Cardiac fibroblast (primary cell): ENCODE measurements at regions not wholly inside any gene's neighbourhood (a gene's known extent, or its start where the extent isn't known, plus 50 kb on each side); places are given as distances from the start of the nearest gene placed in this dataset.

ENCODE experiments used
- DNase-seq, 2 donors: peaks; one replicate each; pipeline versions ENCODE4 v3.0.0 to v3.0.0-alpha.2; 2010; ENCODE audit warnings: low read depth in 2 of 2
- H3K4me3 ChIP-seq, 2 donors: replicated peaks in 1 of 2; 1 replicate in 1 of 2; 2 replicates in 1 of 2; pipeline ENCODE4 v1.5.1; 2011; ENCODE audit warnings: low read depth in 2 of 2, low read length in 2 of 2, mild to moderate bottlenecking in 2 of 2, moderate library complexity in 1 of 2
- CTCF ChIP-seq: IDR thresholded peaks from one replicate; pipeline ENCODE4 v1.5.1; 2011; ENCODE audit warnings: low read depth, mild to moderate bottlenecking, low read length, inconsistent platforms

- DNase-seq = peak in 1 of 2 donors; percentile 53
- no peak for TF ChIP-seq CTCF
- no peak overlapping the region for H3K4me3 ChIP-seq
These were observed 430.6 kb downstream of the NR2F1-AS1 start for GRCh38 chr5:93150311-93151012.

DNA sequence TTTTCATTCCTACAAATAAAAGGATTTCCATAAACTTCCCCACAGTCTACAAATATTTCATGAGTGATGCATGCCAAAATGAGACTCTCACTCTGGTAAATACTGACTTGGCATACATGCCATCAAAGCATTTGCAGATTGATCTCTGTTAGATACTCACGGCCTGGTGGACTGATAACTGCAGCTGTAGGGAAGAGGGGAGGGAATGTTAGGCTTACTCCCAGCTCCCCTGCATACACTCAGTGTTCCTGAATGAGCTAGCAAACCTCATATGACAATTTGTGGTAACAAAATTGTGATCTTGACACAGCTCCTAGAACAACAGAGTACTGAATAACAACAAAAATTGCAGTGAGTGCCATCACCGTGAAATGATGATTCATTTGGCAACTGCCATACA is 435.3 kb downstream of the NR2F1-AS1 start:
- no peak for TF ChIP-seq CTCF
- H3K4me3 ChIP-seq = no peak overlapping the region
- peak in 1 of 2 donors; percentile 68 for DNase-seq

GRCh38 chr5:93145019-93145418 is 436.0 kb downstream of the NR2F1-AS1 start:
- DNase-seq = no peak
- no peak overlapping the region for H3K4me3 ChIP-seq
- no peak for TF ChIP-seq CTCF

- DNase-seq = no peak
- H3K4me3 ChIP-seq = no peak overlapping the region
- no peak for TF ChIP-seq CTCF
These were observed 439.1 kb downstream of the NR2F1-AS1 start for GRCh38 chr5:93141969-93142368.

DNA sequence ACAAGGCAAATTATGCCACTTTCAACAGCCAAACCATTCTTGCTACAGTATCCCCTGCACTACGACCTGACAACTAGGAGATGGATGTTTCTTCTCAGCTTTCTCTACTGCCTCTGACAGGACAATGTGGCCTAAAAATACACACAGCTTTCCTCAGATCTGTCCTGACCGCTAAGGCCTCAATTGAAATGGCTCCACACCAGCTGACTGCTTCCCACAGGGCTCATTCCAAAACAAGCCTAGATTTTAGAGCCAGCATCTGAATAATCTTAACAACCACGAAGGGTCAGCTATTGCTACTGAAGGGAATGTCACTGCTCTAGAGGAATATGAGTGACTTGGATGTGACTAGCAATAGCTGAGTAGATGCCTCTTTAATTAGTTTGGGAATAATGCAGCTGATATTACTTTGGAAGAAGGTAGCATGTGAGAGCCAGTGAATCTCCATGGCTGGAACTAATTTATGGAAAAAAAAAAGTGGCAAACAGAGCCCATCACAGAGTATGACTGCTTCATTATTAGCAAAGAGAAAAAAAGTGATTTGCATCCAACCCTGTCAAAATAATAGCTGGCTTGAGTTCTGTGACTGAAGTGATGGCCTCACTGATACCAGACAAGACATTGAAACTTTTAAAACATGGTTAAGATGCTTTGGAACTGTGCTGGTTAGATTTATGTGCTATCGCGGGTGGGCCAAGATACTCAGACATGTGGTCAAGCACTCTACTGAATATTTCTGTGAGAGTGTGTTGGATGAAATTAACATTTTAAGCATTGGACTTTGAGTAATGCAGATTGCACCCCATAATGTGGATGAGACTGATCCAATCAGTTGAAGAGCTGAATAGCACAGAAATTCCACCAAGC is 450.2 kb downstream of the NR2F1-AS1 start:
- DNase-seq = peak in 1 of 2 donors; percentile 20
- TF ChIP-seq CTCF = no peak
- no peak overlapping the region for H3K4me3 ChIP-seq

- DNase-seq = peak in 1 of 2 donors; percentile 40
- TF ChIP-seq CTCF = no peak
- no peak overlapping the region for H3K4me3 ChIP-seq
These were observed 454.4 kb downstream of the NR2F1-AS1 start for GRCh38 chr5:93126634-93127033.
